A549 (cell line): ENCODE measurements at regions not wholly inside any gene's neighbourhood (a gene's known extent, or its start where the extent isn't known, plus 50 kb on each side); places are given as distances from the start of the nearest gene placed in this dataset.

Experiments used
- ATAC-seq, 2 experiments: fragments of 200-7000 bp in 1 of 2; fragments of >200 bp in 1 of 2; cut with Nextera tagmentation in 1 of 2; cut with Tn5 transposase in 1 of 2; 3 replicates each; pipeline versions ENCODE4 v1.8.0 to v1.9.1; 2018 to 2020; ENCODE audit warnings: mild to moderate bottlenecking in 1 of 2, moderate library complexity in 1 of 2
- CTCF ChIA-PET: fragments of 300-600 bp; sonication (Branson Sonifier 250); formaldehyde crosslinking; extraction: SDS; loops from one replicate; lab custom pipeline; 2021; ENCODE audit warnings: antibody characterized with exemption, inconsistent platforms; lab: Yijun Ruan, JAX
- POLR2A ChIA-PET: fragments of 350-600 bp; formaldehyde crosslinking; extraction: SDS; loops from one replicate; lab custom pipeline; 2021; ENCODE audit warnings: antibody characterized with exemption, inconsistent platforms; lab: Yijun Ruan, JAX
- DNase-seq, 2 experiments: peaks; one replicate each; pipeline versions ENCODE4 v3.0.0 to v3.0.0-alpha.2; 2011 to 2016; ENCODE audit warnings: low read depth in 1 of 2, low spot score in 1 of 2
- FAIRE-seq: peaks from 2 replicates; lab custom pipeline; 2011; peaks lifted over from hg19 to GRCh38; lab: Jason Lieb, UNC
- H3K27ac ChIP-seq, 2 experiments: fragments of >200 bp; sonication (Bioruptor Twin); formaldehyde crosslinking; 3 replicates each; pipeline ENCODE4 v1.5.1; 2016 to 2017
- H3K4me1 ChIP-seq: fragments of >200 bp; sonication (Bioruptor Twin); formaldehyde crosslinking; 3 replicates; pipeline ENCODE4 v1.6.1; 2016
- H3K4me2 ChIP-seq: fragments of >200 bp; sonication (Bioruptor Twin); formaldehyde crosslinking; 3 replicates; pipeline ENCODE4 v1.6.1; 2016
- H3K4me3 ChIP-seq: fragments of >200 bp; sonication (Bioruptor Twin); formaldehyde crosslinking; 3 replicates; pipeline ENCODE4 v1.5.1; 2016
- H3K9me3 ChIP-seq: fragments of >200 bp; sonication (Bioruptor Twin); formaldehyde crosslinking; 3 replicates; pipeline ENCODE4 v1.6.1; 2016
- CBX2 ChIP-seq: fragments of 200-600 bp; sonication (generic); IDR thresholded peaks from 2 replicates; pipeline ENCODE4 v1.6.1; 2016; ENCODE audit warnings: low read depth, mild to moderate bottlenecking, borderline replicate concordance
- CBX8 ChIP-seq: fragments of 200-600 bp; sonication (generic); IDR thresholded peaks from 2 replicates; pipeline ENCODE4 v1.6.1; 2016
- CEBPB ChIP-seq, 2 experiments: fragments of >200 bp in 1 of 2; sonication (Bioruptor Twin) in 1 of 2; formaldehyde crosslinking in 1 of 2; IDR thresholded peaks; 2 replicates each; pipeline ENCODE4 v1.6.1; 2012 to 2016
- ELK1 ChIP-seq: fragments of 150-350 bp; IDR thresholded peaks from 2 replicates; pipeline ENCODE4 v1.6.1; 2014; ENCODE audit warnings: low read depth, mild to moderate bottlenecking, low read length
- EP300 ChIP-seq, 2 experiments: fragments of >200 bp; sonication (Bioruptor Twin); formaldehyde crosslinking; IDR thresholded peaks; 2 replicates in 1 of 2; 3 replicates in 1 of 2; pipeline ENCODE4 v1.6.1; 2016 to 2017
- ESRRA ChIP-seq: fragments of 150-350 bp; IDR thresholded peaks from 2 replicates; pipeline ENCODE4 v1.6.1; 2014; ENCODE audit warnings: mild to moderate bottlenecking, low read length, borderline replicate concordance
- FOSB ChIP-seq: fragments of 250-450 bp; sonication (Bioruptor Pico); IDR thresholded peaks from 2 replicates; pipeline ENCODE4 v1.5.0; 2020; ENCODE audit warnings: mild to moderate bottlenecking, moderate library complexity
- FOSL2 ChIP-seq, 2 experiments: fragments of 450-650 bp in 1 of 2; fragments of >200 bp in 1 of 2; sonication (Bioruptor Twin) in 1 of 2; formaldehyde crosslinking; IDR thresholded peaks; 2 replicates each; pipeline versions ENCODE4 v1.5.0 to v1.6.1; 2016 to 2020; ENCODE audit warnings: mild to moderate bottlenecking in 1 of 2, moderate library complexity in 1 of 2
- FOXS1 ChIP-seq: fragments of 250-450 bp; sonication (Bioruptor Pico); IDR thresholded peaks from 2 replicates; pipeline ENCODE4 v1.5.0; 2020; ENCODE audit warnings: mild to moderate bottlenecking, moderate library complexity
- HEYL ChIP-seq: fragments of 250-450 bp; sonication (Bioruptor Pico); IDR thresholded peaks from 2 replicates; pipeline ENCODE4 v1.8.0; 2021; ENCODE audit warnings: mild to moderate bottlenecking, moderate library complexity
- HMGXB4 ChIP-seq: fragments of 250-450 bp; sonication (Bioruptor Pico); IDR thresholded peaks from 2 replicates; pipeline ENCODE4 v1.5.0; 2021; ENCODE audit warnings: mild to moderate bottlenecking, moderate library complexity, borderline replicate concordance
- HOXA7 ChIP-seq: fragments of 250-450 bp; sonication (Bioruptor Pico); IDR thresholded peaks from 2 replicates; pipeline ENCODE4 v1.5.0; 2020; ENCODE audit warnings: mild to moderate bottlenecking, moderate library complexity
- HOXB5 ChIP-seq: fragments of 250-450 bp; sonication (Bioruptor Pico); IDR thresholded peaks from 2 replicates; pipeline ENCODE4 v1.5.0; 2020; ENCODE audit warnings: mild to moderate bottlenecking, moderate library complexity
- JUNB ChIP-seq: fragments of >200 bp; sonication (Bioruptor Twin); formaldehyde crosslinking; IDR thresholded peaks from 2 replicates; pipeline ENCODE4 v1.6.1; 2016
- KDM1A ChIP-seq: fragments of 200-600 bp; sonication (generic); IDR thresholded peaks from 2 replicates; pipeline ENCODE4 v1.6.1; 2016; ENCODE audit warnings: low read depth, mild to moderate bottlenecking
- KDM5A ChIP-seq: fragments of 200-600 bp; sonication (generic); IDR thresholded peaks from 2 replicates; pipeline ENCODE4 v1.6.1; 2016; ENCODE audit warnings: antibody characterized with exemption, mild to moderate bottlenecking
- MAFK ChIP-seq: fragments of 450-650 bp; IDR thresholded peaks from 2 replicates; pipeline ENCODE4 v1.6.1; 2014; ENCODE audit not compliant: partially characterized antibody
- MAX ChIP-seq: IDR thresholded peaks from 2 replicates; pipeline ENCODE4 v1.6.1; 2012
- NFE2L2 ChIP-seq: fragments of 150-350 bp; conservative IDR thresholded peaks from 2 replicates; pipeline ENCODE4 v1.6.1; 2014; ENCODE audit warnings: low read length
- NPAS2 ChIP-seq: fragments of 250-450 bp; sonication (Bioruptor Pico); IDR thresholded peaks from 2 replicates; pipeline ENCODE4 v1.8.0; 2022; ENCODE audit warnings: mild to moderate bottlenecking, moderate library complexity, borderline replicate concordance
- POLR2AphosphoS2 ChIP-seq: conservative IDR thresholded peaks from 2 replicates; pipeline ENCODE4 v1.6.1; 2012; ENCODE audit warnings: low read length, improper control_type of control experiment, inconsistent platforms
- RAD21 ChIP-seq, 2 experiments: fragments of >200 bp in 1 of 2; sonication (Bioruptor Twin) in 1 of 2; formaldehyde crosslinking in 1 of 2; IDR thresholded peaks in 1 of 2; conservative IDR thresholded peaks in 1 of 2; 2 replicates in 1 of 2; 3 replicates in 1 of 2; pipeline ENCODE4 v1.6.1; 2012 to 2018; ENCODE audit warnings: inconsistent platforms in 1 of 2
- RFX5 ChIP-seq: fragments of 450-650 bp; IDR thresholded peaks from 2 replicates; pipeline ENCODE4 v1.7.1; 2014; ENCODE audit warnings: antibody characterized with exemption, mild to moderate bottlenecking, moderate library complexity
- RNF2 ChIP-seq: fragments of 200-600 bp; sonication (generic); IDR thresholded peaks from 2 replicates; pipeline ENCODE4 v1.6.1; 2016; ENCODE audit warnings: low read depth, mild to moderate bottlenecking, antibody characterized with exemption, moderate library complexity, borderline replicate concordance
- SMC3 ChIP-seq: fragments of >200 bp; sonication (Bioruptor Twin); formaldehyde crosslinking; IDR thresholded peaks from 3 replicates; pipeline ENCODE4 v1.6.1; 2018; ENCODE audit warnings: inconsistent platforms
- SREBF2 ChIP-seq: fragments of 450-650 bp; IDR thresholded peaks from 2 replicates; pipeline ENCODE4 v1.6.1; 2014; ENCODE audit warnings: mild to moderate bottlenecking, moderate library complexity
- TFCP2L1 ChIP-seq: fragments of 250-450 bp; sonication (Bioruptor Pico); IDR thresholded peaks from 2 replicates; pipeline ENCODE4 v1.5.0; 2021; ENCODE audit warnings: mild to moderate bottlenecking
- TP53 ChIP-seq: fragments of 250-450 bp; sonication (Bioruptor Pico); IDR thresholded peaks from 2 replicates; pipeline ENCODE4 v1.5.0; 2021; ENCODE audit warnings: mild to moderate bottlenecking, moderate library complexity
- ZC3H11A ChIP-seq: fragments of 450-650 bp; IDR thresholded peaks from 2 replicates; pipeline ENCODE4 v1.6.1; 2014; ENCODE audit warnings: antibody characterized with exemption, mild to moderate bottlenecking
- ZNF302 ChIP-seq: fragments of 250-450 bp; sonication (Bioruptor Pico); IDR thresholded peaks from 2 replicates; pipeline ENCODE4 v1.9.0; 2021; ENCODE audit warnings: inconsistent platforms, mild to moderate bottlenecking, moderate library complexity
- WGBS: methylation state at CpG from one replicate; pipeline ENCODE4 v1.1.6; 2017; ENCODE audit errors: missing lambda C conversion rate; 5-methylcytosine and 5-hydroxymethylcytosine counted together

GRCh38 chr1:118485757-118486156 is 300.7 kb upstream of the SPAG17 start:
- H3K4me3 ChIP-seq: no peak overlapping the region
- no peak overlapping the region for H3K4me2 ChIP-seq
- no peaks in the 10 kb centered on the region for H3K4me1 ChIP-seq
- FAIRE-seq: no peak
- no peak for DNase-seq
- POLR2A ChIA-PET: no interaction called here
- no peak for ATAC-seq
- TF ChIP-seq MAFK (no peak), JUNB (no peak), ZC3H11A (no peak), CEBPB (IDR thresholded peaks at IDR 0.05) (no peak), TP53 (CRISPR knock-in tag) (no peak), MAX (no peak), ELK1 (no peak), FOXS1 (no peak), HOXA7 (no peak), CBX8 (no peak), NFE2L2 (no peak), POLR2AphosphoS2 (no peak), RAD21 (conservative IDR thresholded peaks at IDR 0.05 in 1 of 2, IDR thresholded peaks at IDR 0.05 in 1 of 2) (no peak), FOSB (CRISPR knock-in tag) (no peak), CBX2 (no peak)
- WGBS: 0% methylated on average over 1 of the region's 1 CpG
- H3K9me3 ChIP-seq: no peaks in the 10 kb centered on the region
- CTCF ChIA-PET: no interaction called here
- H3K27ac ChIP-seq: no peak overlapping the region

GRCh38 chr1:118484893-118485292 is 299.9 kb upstream of the SPAG17 start:
- WGBS: 0% methylated on average over 1 of the region's 1 CpG
- no peak overlapping the region for H3K4me2 ChIP-seq
- ATAC-seq (no peak), DNase-seq (no peak), FAIRE-seq (no peak)
- no peak overlapping the region for H3K4me3 ChIP-seq
- ChIA-PET POLR2A (no interaction called here), CTCF (no interaction called here)
- TF ChIP-seq EP300 (IDR thresholded peaks at IDR 0.05) (no peak), HEYL (no peak), ZNF302 (no peak), TFCP2L1 (no peak)
- H3K9me3 ChIP-seq: no peaks in the 10 kb centered on the region
- no peaks in the 10 kb centered on the region for H3K4me1 ChIP-seq
- no peak overlapping the region for H3K27ac ChIP-seq

- POLR2A ChIA-PET: no interaction called here
- Histone ChIP-seq H3K27ac (no peak overlapping the region), H3K4me2 (no peak overlapping the region), H3K4me3 (no peak overlapping the region), H3K9me3 (no peaks in the 10 kb centered on the region), H3K4me1 (no peaks in the 10 kb centered on the region)
- DNase-seq (no peak), FAIRE-seq (no peak), ATAC-seq (no peak)
- CTCF ChIA-PET: no interaction called here
- TF ChIP-seq HOXB5 (CRISPR knock-in tag) (no peak), RNF2 (no peak), FOSB (CRISPR knock-in tag) (no peak), RFX5 (no peak), KDM1A (no peak), NPAS2 (CRISPR knock-in tag) (no peak), KDM5A (no peak), FOXS1 (no peak), SMC3 (no peak), FOSL2 (IDR thresholded peaks at IDR 0.05) (no peak), FOSL2 (CRISPR knock-in tag; IDR thresholded peaks at IDR 0.05) (no peak), ESRRA (no peak), HMGXB4 (CRISPR knock-in tag) (no peak), SREBF2 (no peak)
- 38% methylated on average over 3 of the region's 3 CpGs for WGBS
Measured at GRCh38 chr1:118483245-118484006, 298.4 kb upstream of the SPAG17 start.
